IMR-90 (cell line): ENCODE measurements at regions not wholly inside any gene's neighbourhood (a gene's known extent, or its start where the extent isn't known, plus 50 kb on each side); places are given as distances from the start of the nearest gene placed in this dataset.

Experiments used
- ATAC-seq: fragments of 200-7000 bp; cut with Tn5 transposase; 2 replicates; pipeline ENCODE4 v1.9.1; 2020; ENCODE audit warnings: low read depth, mild to moderate bottlenecking, moderate library complexity
- BruUV-seq: library from RNA; stranded (reverse); fragments of 400-500 nt; replicated peaks from 2 replicates; lab custom pipeline; 2021; lab: Mats Ljungman, UMichigan
- CTCF ChIA-PET: fragments of 300-600 bp; formaldehyde crosslinking; extraction: SDS; loops from one replicate; lab custom pipeline; 2021; ENCODE audit warnings: antibody characterized with exemption; lab: Yijun Ruan, JAX
- POLR2A ChIA-PET: fragments of 300-600 bp; sonication (Branson Sonifier 250); formaldehyde crosslinking; loops from one replicate; lab custom pipeline; 2022; ENCODE audit warnings: antibody characterized with exemption; ENCODE audit not compliant: unreplicated experiment; lab: Charles Lee
- DNase-seq: peaks from one replicate; pipeline ENCODE4 v3.0.0; 2013
- H2AFZ ChIP-seq: replicated peaks from 2 replicates; pipeline ENCODE3; 2013; ENCODE audit warnings: low read length, mild to moderate bottlenecking; ENCODE audit not compliant: poor library complexity
- H2AK5ac ChIP-seq: 2 replicates; pipeline ENCODE4 v1.6.1; 2013; ENCODE audit warnings: low read depth, low read length, inconsistent platforms
- H2AK9ac ChIP-seq: replicated peaks from 2 replicates; pipeline ENCODE3; 2013; ENCODE audit warnings: mild to moderate bottlenecking, low read depth, low read length, moderate library complexity; ENCODE audit not compliant: poor library complexity
- H2BK120ac ChIP-seq: 2 replicates; pipeline ENCODE4 v1.6.1; 2013; ENCODE audit warnings: low read depth, low read length, inconsistent platforms
- H2BK15ac ChIP-seq: 3 replicates; pipeline ENCODE4 v1.6.1; 2013; ENCODE audit warnings: low read depth, low read length, inconsistent platforms
- H2BK20ac ChIP-seq: 2 replicates; pipeline ENCODE4 v1.6.1; 2013; ENCODE audit warnings: low read depth, mild to moderate bottlenecking, inconsistent platforms, low read length, moderate library complexity
- H2BK5ac ChIP-seq: 2 replicates; pipeline ENCODE4 v1.6.1; 2013; ENCODE audit warnings: mild to moderate bottlenecking, low read depth, low read length, inconsistent platforms; ENCODE audit not compliant: poor library complexity, severe bottlenecking
- H3K14ac ChIP-seq: replicated peaks from 2 replicates; pipeline ENCODE4 v1.6.1; 2013; ENCODE audit warnings: low read depth, low read length, inconsistent platforms
- H3K18ac ChIP-seq: 2 replicates; pipeline ENCODE4 v1.6.1; 2013; ENCODE audit warnings: low read depth, low read length, control low read depth
- H3K23ac ChIP-seq: 2 replicates; pipeline ENCODE4 v1.6.1; 2013; ENCODE audit warnings: low read depth, low read length, inconsistent platforms
- H3K27ac ChIP-seq: 2 replicates; pipeline ENCODE4 v1.5.1; 2013; ENCODE audit warnings: mild to moderate bottlenecking, control low read depth, low read length; ENCODE audit not compliant: insufficient read depth
- H3K27me3 ChIP-seq: 2 replicates; pipeline ENCODE4 v1.6.1; 2013; ENCODE audit warnings: low read length; ENCODE audit not compliant: control insufficient read depth, insufficient read depth
- H3K36me3 ChIP-seq: 2 replicates; pipeline ENCODE4 v1.6.1; 2013; ENCODE audit warnings: low read length, mixed read lengths; ENCODE audit not compliant: control insufficient read depth, insufficient read depth
- H3K4ac ChIP-seq: 2 replicates; pipeline ENCODE4 v1.6.1; 2013; ENCODE audit warnings: low read depth, low read length, inconsistent platforms
- H3K4me1 ChIP-seq: 2 replicates; pipeline ENCODE4 v1.6.1; 2013; ENCODE audit warnings: low read length, mixed read lengths; ENCODE audit not compliant: control insufficient read depth, insufficient read depth
- H3K4me2 ChIP-seq: 2 replicates; pipeline ENCODE4 v1.6.1; 2013; ENCODE audit warnings: low read depth, mild to moderate bottlenecking, control low read depth, low read length, moderate library complexity
- H3K4me3 ChIP-seq: 2 replicates; pipeline ENCODE4 v1.5.1; 2013; ENCODE audit warnings: low read depth, mild to moderate bottlenecking, control low read depth, low read length, moderate library complexity; ENCODE audit not compliant: insufficient read depth
- H3K56ac ChIP-seq: 2 replicates; pipeline ENCODE4 v1.6.1; 2013; ENCODE audit warnings: low read length, inconsistent platforms; ENCODE audit not compliant: insufficient read depth; ENCODE audit errors: extremely low read depth
- H3K79me1 ChIP-seq, 2 experiments: 2 replicates each; pipeline ENCODE4 v1.6.1; 2013; ENCODE audit warnings: low read length in 2 of 2, inconsistent platforms in 1 of 2, low read depth in 1 of 2
- H3K9ac ChIP-seq: 2 replicates; pipeline ENCODE4 v1.6.1; 2013; ENCODE audit warnings: low read depth, low read length, control low read depth
- H3K9me1 ChIP-seq: 2 replicates; pipeline ENCODE4 v1.6.1; 2013; ENCODE audit warnings: low read length, inconsistent platforms; ENCODE audit not compliant: insufficient read depth
- H3K9me3 ChIP-seq: 2 replicates; pipeline ENCODE4 v1.6.1; 2013; ENCODE audit warnings: low read length; ENCODE audit not compliant: control insufficient read depth, insufficient read depth
- H4K20me1 ChIP-seq: 2 replicates; pipeline ENCODE4 v1.6.1; 2013; ENCODE audit warnings: low read length, inconsistent platforms; ENCODE audit not compliant: insufficient read depth
- H4K5ac ChIP-seq: 2 replicates; pipeline ENCODE4 v1.6.1; 2013; ENCODE audit warnings: mild to moderate bottlenecking, low read depth, low read length, control low read depth
- H4K8ac ChIP-seq, 2 experiments: 2 replicates each; pipeline ENCODE4 v1.6.1; 2013; ENCODE audit warnings: low read depth in 2 of 2, low read length in 2 of 2, control low read depth in 1 of 2, inconsistent platforms in 1 of 2
- H4K91ac ChIP-seq: 2 replicates; pipeline ENCODE4 v1.6.1; 2013; ENCODE audit warnings: low read depth, low read length, inconsistent platforms; ENCODE audit not compliant: insufficient read depth
- BHLHE40 ChIP-seq: fragments of 150-350 bp; IDR thresholded peaks from 2 replicates; pipeline ENCODE4 v1.6.1; 2016; ENCODE audit warnings: mild to moderate bottlenecking, low read depth, low read length
- CEBPB ChIP-seq: IDR thresholded peaks from 2 replicates; pipeline ENCODE4 v1.6.1; 2012; ENCODE audit warnings: low read depth, low read length, improper control_type of control experiment
- FOS ChIP-seq: fragments of 150-350 bp; IDR thresholded peaks from 2 replicates; pipeline ENCODE4 v1.6.1; 2016; ENCODE audit warnings: low read depth, low read length
- MAFK ChIP-seq: IDR thresholded peaks from 2 replicates; pipeline ENCODE4 v1.6.1; 2012; ENCODE audit warnings: low read depth, low read length, improper control_type of control experiment
- MAZ ChIP-seq: IDR thresholded peaks from 2 replicates; pipeline ENCODE4 v1.6.1; 2012; ENCODE audit warnings: low read depth, mild to moderate bottlenecking, low read length, improper control_type of control experiment, moderate library complexity, borderline replicate concordance
- MXI1 ChIP-seq: IDR thresholded peaks from 2 replicates; pipeline ENCODE4 v1.6.1; 2012; ENCODE audit warnings: low read depth, mild to moderate bottlenecking, low read length, moderate library complexity, borderline replicate concordance
- NFE2L2 ChIP-seq: fragments of 150-350 bp; IDR thresholded peaks from 2 replicates; pipeline ENCODE4 v1.6.1; 2016; ENCODE audit warnings: low read depth, mild to moderate bottlenecking, low read length
- RAD21 ChIP-seq: IDR thresholded peaks from 2 replicates; pipeline ENCODE4 v1.6.1; 2012; ENCODE audit warnings: low read length, improper control_type of control experiment
- RFX5 ChIP-seq: IDR thresholded peaks from 2 replicates; pipeline ENCODE4 v1.8.0; 2012; ENCODE audit warnings: low read depth, mild to moderate bottlenecking, low read length, moderate library complexity
- WGBS, 2 experiments: methylation state at CpG; one replicate each; pipeline versions ENCODE4 v1.1.5 to v1.1.7; 2013; ENCODE audit warnings: missing lambda C conversion rate in 2 of 2; ENCODE audit not compliant: insufficient read length in 1 of 2; ENCODE audit errors: extremely low coverage in 2 of 2; 5-methylcytosine and 5-hydroxymethylcytosine counted together
- dilution Hi-C: fragments of 300-500 bp; cut with HindIII; formaldehyde crosslinking; loops from one replicate; pipeline ENCODE4 v1.14.3; 2018; ENCODE audit warnings: low sequenced_read_pairs; ENCODE audit not compliant: unreplicated experiment
- in situ Hi-C: fragments of 300-500 bp; cut with MboI; formaldehyde crosslinking; loops from 3 replicates; pipeline ENCODE4 v1.14.3; 2019; ENCODE audit warnings: low sequenced_read_pairs, inconsistent platforms, mixed read lengths
- intact Hi-C: fragments of 100-400 bp; cut with micrococcal nuclease; formaldehyde crosslinking; loops from 2 replicates; pipeline ENCODE4 v1.10.0; 2022
- TF ChIP-seq, protein P1 (sequence below): fragments of 150-350 bp; IDR thresholded peaks from 2 replicates; pipeline ENCODE4 v1.6.1; 2016; ENCODE audit warnings: low read depth, mild to moderate bottlenecking, low read length, moderate library complexity, borderline replicate concordance

DNA sequence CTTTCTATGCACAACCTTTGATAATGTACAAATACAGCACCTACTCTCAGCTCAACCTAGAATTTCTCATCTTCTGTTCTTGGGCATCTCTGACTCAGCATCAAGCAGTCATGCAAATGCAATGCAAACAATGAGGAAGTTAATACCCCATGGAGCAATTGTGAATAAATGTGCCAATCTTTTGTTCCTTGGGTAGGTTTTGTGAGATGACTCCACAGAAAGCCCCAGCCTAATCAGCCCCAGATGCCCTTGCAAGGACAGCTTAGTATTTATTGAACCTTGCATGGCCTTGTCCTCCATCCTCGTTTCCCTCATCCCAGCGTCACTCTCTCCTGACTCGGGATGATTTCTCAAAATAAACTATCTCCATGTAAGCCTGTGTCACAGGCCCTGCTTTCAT is 494.7 kb upstream of the NECTIN3 start:
- Histone ChIP-seq H3K4me1 (peaks cover 18% of the 10 kb centered on the region), H4K8ac (peak overlapping the region; percentile 85 to 91; a peak in 3 of 4 replicates), H2BK120ac (peak overlapping the region; percentile 99), H2AK5ac (peak overlapping the region; percentile 5; the same call in 1 of the 2 replicates), H3K27ac (peak overlapping the region; percentile 74), H4K5ac (peak overlapping the region; percentile 88), H3K14ac (peak overlapping the region; percentile 72), H2BK5ac (peak overlapping the region; percentile 99), H3K23ac (peak overlapping the region; percentile 94), H4K20me1 (no peaks in the 10 kb centered on the region), H3K4ac (peak overlapping the region; percentile 99), H3K9ac (peak overlapping the region; percentile 11; the same call in 1 of the 2 replicates), H3K18ac (peak overlapping the region; percentile 81), H2AK9ac (peak overlapping the region; percentile 18), H3K36me3 (no peaks in the 10 kb centered on the region), H2AFZ (peak overlapping the region; percentile 79), H3K56ac (peak overlapping the region; percentile 87), H2BK20ac (peak overlapping the region; percentile 99), H3K4me2 (peak overlapping the region; percentile 38), H3K27me3 (no peaks in the 10 kb centered on the region), H3K9me3 (no peaks in the 10 kb centered on the region), H3K79me1 (0 out of 4 replicates have a peak, but pooled peaks cover 0 to 4% of the 10 kb centered on the region in 2 experiments), H4K91ac (peak overlapping the region; percentile 99), H2BK15ac (peak overlapping the region; percentile 40; the same call in 2 of the 3 replicates), H3K4me3 (no peak overlapping the region), H3K9me1 (peaks cover 5% of the 10 kb centered on the region)
- WGBS, 2 experiments: no CpG with 5 or more reads among the region's 3 CpGs
- in situ Hi-C loops (no loop called here), intact Hi-C loops (loop anchor here (5.0 to 10.0 kb wide), 2 partner anchors 238 to 495 kb away; partner anchors contain the start of gene NECTIN3), dilution Hi-C loops (no loop called here)
- ChIA-PET POLR2A (interaction anchor here (0.5 kb wide), 1 partner anchor 20 kb away, joined by 3 read pairs; no protein-coding TSS in a partner anchor), CTCF (no interaction called here)
- ATAC-seq (peak; percentile 70), DNase-seq (peak; percentile 92)
- no TSS peak for BruUV-seq
- TF ChIP-seq BHLHE40 (0 out of 2 replicates have a peak, but pooled peaks have one; percentile 13), RAD21 (peak; percentile 3; the same call in 1 of the 2 replicates), MXI1 (no peak), MAZ (0 out of 2 replicates have a peak, but pooled peaks have one; percentile 15), RFX5 (no peak), FOS (peak; percentile 80), CEBPB (peak; percentile 85), NFE2L2 (peak; percentile 65), MAFK (peak; percentile 73)
- TF ChIP-seq, protein P1, sequence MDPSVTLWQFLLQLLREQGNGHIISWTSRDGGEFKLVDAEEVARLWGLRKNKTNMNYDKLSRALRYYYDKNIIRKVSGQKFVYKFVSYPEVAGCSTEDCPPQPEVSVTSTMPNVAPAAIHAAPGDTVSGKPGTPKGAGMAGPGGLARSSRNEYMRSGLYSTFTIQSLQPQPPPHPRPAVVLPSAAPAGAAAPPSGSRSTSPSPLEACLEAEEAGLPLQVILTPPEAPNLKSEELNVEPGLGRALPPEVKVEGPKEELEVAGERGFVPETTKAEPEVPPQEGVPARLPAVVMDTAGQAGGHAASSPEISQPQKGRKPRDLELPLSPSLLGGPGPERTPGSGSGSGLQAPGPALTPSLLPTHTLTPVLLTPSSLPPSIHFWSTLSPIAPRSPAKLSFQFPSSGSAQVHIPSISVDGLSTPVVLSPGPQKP: no peak
